NCI-H1105 treated with DMSO at 0.1 percent for 48 hours (cell line): ENCODE measurements at regions not wholly inside any gene's neighbourhood (a gene's known extent, or its start where the extent isn't known, plus 50 kb on each side); places are given as distances from the start of the nearest gene placed in this dataset.
"Not testable (repeated sequence)": the region's sequence is repeated elsewhere in the genome, so short reads cannot be mapped to it uniquely, and the experiment has no call there.

ENCODE experiments used
- DNase-seq: peaks from one replicate; lab custom pipeline; 2025; lab: John Stamatoyannopoulos, UW

- DNase-seq: no peak
Observed at GRCh38 chr10:36048236-36048635, 406.1 kb upstream of the FZD8 start.

GRCh38 chr10:36042135-36042534, 400.0 kb upstream of the FZD8 start:
- no peak for DNase-seq

- no peak for DNase-seq
Observed at GRCh38 chr10:36038316-36038955, 396.3 kb upstream of the FZD8 start.

- no peak for DNase-seq
Observed at GRCh38 chr10:36036137-36036536, 394.0 kb upstream of the FZD8 start.

- no peak for DNase-seq
Observed at GRCh38 chr10:36033808-36034207, 391.7 kb upstream of the FZD8 start.

GRCh38 chr10:36030516-36030915, 388.4 kb upstream of the FZD8 start:
- no peak for DNase-seq

GRCh38 chr10:36026656-36027390, 384.7 kb upstream of the FZD8 start:
- DNase-seq: no peak

- no peak for DNase-seq
Observed at GRCh38 chr10:36026081-36026480, 384.0 kb upstream of the FZD8 start.

GRCh38 chr10:36023939-36024338, 381.8 kb upstream of the FZD8 start:
- no peak for DNase-seq

- no peak for DNase-seq
Observed at GRCh38 chr10:36021096-36021495, 379.0 kb upstream of the FZD8 start.

GRCh38 chr10:36019749-36020148, 377.7 kb upstream of the FZD8 start:
- no peak for DNase-seq

- DNase-seq: no peak
Observed at GRCh38 chr10:36018996-36019395, 376.9 kb upstream of the FZD8 start.

GRCh38 chr10:36017137-36017536, 375.0 kb upstream of the FZD8 start:
- no peak for DNase-seq

- DNase-seq: no peak
Observed at GRCh38 chr10:36007369-36007768, 365.3 kb upstream of the FZD8 start.

- DNase-seq: no peak
Observed at GRCh38 chr10:36003688-36004087, 361.6 kb upstream of the FZD8 start.

GRCh38 chr10:36003031-36003600, 361.0 kb upstream of the FZD8 start:
- DNase-seq: no peak

- no peak for DNase-seq
Observed at GRCh38 chr10:36002445-36002844, 360.3 kb upstream of the FZD8 start.

- DNase-seq: not testable (repeated sequence)
Observed at GRCh38 chr10:36000754-36001153, 358.7 kb upstream of the FZD8 start.

- no peak for DNase-seq
Observed at GRCh38 chr10:35998026-35998425, 355.9 kb upstream of the FZD8 start.

GRCh38 chr10:35995485-35995884, 353.4 kb upstream of the FZD8 start:
- DNase-seq: no peak

GRCh38 chr10:35993591-35994515, 351.8 kb upstream of the FZD8 start:
- DNase-seq: no peak

- no peak for DNase-seq
Observed at GRCh38 chr10:35992107-35992506, 350.0 kb upstream of the FZD8 start.
